ENCODE measurements at regions not wholly inside any gene's neighbourhood (a gene's known extent, or its start where the extent isn't known, plus 50 kb on each side); places are given as distances from the start of the nearest gene placed in this dataset.

GRCh38 chr4:128615197-128615596, 194.3 kb upstream of the JADE1 start:
- no peak for TF ChIP-seq CTCF (IDR thresholded peaks at IDR 0.05; ENCODE audit: unreplicated experiment)
- no peak for DNase-seq (ENCODE audit: low spot score in 2 of 2, unreplicated experiment in 2 of 2)
- Mint-ChIP-seq H3K36me3 (no peaks in the 10 kb centered on the region), H3K27me3 (ENCODE audit: low read depth) (no peaks in the 10 kb centered on the region), H3K4me3 (no peak overlapping the region), H3K9me3 (peaks cover 19% of the 10 kb centered on the region), H3K4me1 (no peaks in the 10 kb centered on the region), H3K27ac (no peak overlapping the region)

- H3K27me3 Mint-ChIP-seq (ENCODE audit: low read depth), result no peaks in the 10 kb centered on the region
- H3K4me3 Mint-ChIP-seq, result no peak overlapping the region
- H3K4me1 Mint-ChIP-seq, result peaks cover 26% of the 10 kb centered on the region
- no peak for DNase-seq (ENCODE audit: low spot score in 2 of 2, unreplicated experiment in 2 of 2)
- no peaks in the 10 kb centered on the region for H3K36me3 Mint-ChIP-seq
- TF ChIP-seq CTCF (IDR thresholded peaks at IDR 0.05; ENCODE audit: unreplicated experiment), result no peak
- no peaks in the 10 kb centered on the region for H3K9me3 Mint-ChIP-seq
- no peak overlapping the region for H3K27ac Mint-ChIP-seq
Observed at GRCh38 chr4:128608006-128608405, 201.5 kb upstream of the JADE1 start.

GRCh38 chr4:128606173-128606572, 203.3 kb upstream of the JADE1 start:
- H3K4me1 Mint-ChIP-seq, result peaks cover 42% of the 10 kb centered on the region
- peak overlapping the region; percentile 6 for H3K27ac Mint-ChIP-seq
- H3K27me3 Mint-ChIP-seq (ENCODE audit: low read depth), result no peaks in the 10 kb centered on the region
- H3K36me3 Mint-ChIP-seq, result no peaks in the 10 kb centered on the region
- no peaks in the 10 kb centered on the region for H3K9me3 Mint-ChIP-seq
- DNase-seq (ENCODE audit: low spot score in 2 of 2, unreplicated experiment in 2 of 2), result no peak
- no peak for TF ChIP-seq CTCF (IDR thresholded peaks at IDR 0.05; ENCODE audit: unreplicated experiment)
- H3K4me3 Mint-ChIP-seq, result no peak overlapping the region

DNA sequence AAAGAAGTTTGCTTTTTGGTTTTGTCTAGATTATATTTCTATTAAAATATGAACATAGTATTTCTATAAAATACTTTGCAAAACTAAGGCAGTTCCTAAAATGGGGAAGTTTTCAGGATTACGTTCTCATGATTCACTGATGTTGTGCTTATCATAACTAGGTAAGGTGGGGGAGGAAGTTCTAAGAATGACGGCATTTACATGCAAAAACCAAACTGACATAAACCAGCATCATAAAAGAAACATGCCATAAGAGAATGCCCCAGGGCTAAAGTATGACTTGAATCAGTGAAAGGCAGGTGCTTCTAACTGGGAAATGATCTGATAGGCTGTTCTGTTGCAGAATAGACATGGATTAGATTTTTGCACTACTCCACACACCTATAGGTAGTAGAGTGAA, 204.7 kb upstream of the JADE1 start:
- H3K4me3 Mint-ChIP-seq, result no peak overlapping the region
- no peaks in the 10 kb centered on the region for H3K27me3 Mint-ChIP-seq (ENCODE audit: low read depth)
- no peaks in the 10 kb centered on the region for H3K36me3 Mint-ChIP-seq
- TF ChIP-seq CTCF (IDR thresholded peaks at IDR 0.05; ENCODE audit: unreplicated experiment), result no peak
- H3K27ac Mint-ChIP-seq, result no peak overlapping the region
- no peaks in the 10 kb centered on the region for H3K9me3 Mint-ChIP-seq
- DNase-seq (ENCODE audit: low spot score in 2 of 2, unreplicated experiment in 2 of 2), result no peak
- peaks cover 54% of the 10 kb centered on the region for H3K4me1 Mint-ChIP-seq

GRCh38 chr4:128604204-128604603, 205.3 kb upstream of the JADE1 start:
- Mint-ChIP-seq H3K4me1 (peaks cover 61% of the 10 kb centered on the region), H3K36me3 (no peaks in the 10 kb centered on the region), H3K27me3 (ENCODE audit: low read depth) (no peaks in the 10 kb centered on the region), H3K9me3 (no peaks in the 10 kb centered on the region), H3K4me3 (no peak overlapping the region), H3K27ac (peak overlapping the region; percentile 74)
- no peak for DNase-seq (ENCODE audit: low spot score in 2 of 2, unreplicated experiment in 2 of 2)
- no peak for TF ChIP-seq CTCF (IDR thresholded peaks at IDR 0.05; ENCODE audit: unreplicated experiment)

DNA sequence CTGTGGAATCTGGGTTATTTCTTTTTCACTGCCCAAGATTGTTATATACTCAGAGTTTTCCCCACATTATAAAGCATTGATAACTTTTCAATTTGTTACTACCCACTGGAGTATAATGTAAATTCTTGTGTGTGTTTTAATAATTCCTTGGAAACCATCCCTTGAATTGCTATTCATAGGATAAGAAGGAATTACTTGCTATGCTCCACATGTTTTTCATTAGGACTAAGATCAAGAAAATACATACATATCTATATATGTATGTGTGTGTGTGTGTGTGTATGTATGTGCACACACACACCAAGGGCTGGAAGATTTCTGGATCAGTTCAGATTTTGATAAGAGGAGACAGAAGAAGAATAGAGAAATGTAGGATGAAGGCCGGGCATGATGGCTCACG, 206.4 kb upstream of the JADE1 start:
- no peak for DNase-seq (ENCODE audit: low spot score in 2 of 2, unreplicated experiment in 2 of 2)
- H3K4me3 Mint-ChIP-seq, result no peak overlapping the region
- peak overlapping the region; percentile 71 for H3K27ac Mint-ChIP-seq
- H3K36me3 Mint-ChIP-seq, result no peaks in the 10 kb centered on the region
- peaks cover 71% of the 10 kb centered on the region for H3K4me1 Mint-ChIP-seq
- no peaks in the 10 kb centered on the region for H3K9me3 Mint-ChIP-seq
- no peaks in the 10 kb centered on the region for H3K27me3 Mint-ChIP-seq (ENCODE audit: low read depth)
- TF ChIP-seq CTCF (IDR thresholded peaks at IDR 0.05; ENCODE audit: unreplicated experiment), result no peak

Measured in mesothelial cell of epicardium (in vitro differentiated cells).